SIG-M5 (cell line): ENCODE measurements at regions not wholly inside any gene's neighbourhood (a gene's known extent, or its start where the extent isn't known, plus 50 kb on each side); places are given as distances from the start of the nearest gene placed in this dataset.
"Not testable (repeated sequence)": the region's sequence is repeated elsewhere in the genome, so short reads cannot be mapped to it uniquely, and the experiment has no call there.

Source experiments
- DNase-seq: peaks from one replicate; lab custom pipeline; 2025; lab: John Stamatoyannopoulos, UW

- DNase-seq: no peak
Measured at GRCh38 chr5:32534041-32534440, 51.3 kb upstream of the SUB1 start.

- no peak for DNase-seq
Measured at GRCh38 chr5:32531885-32532520, 53.4 kb upstream of the SUB1 start.

GRCh38 chr5:32527321-32527720 lies 58.0 kb upstream of the SUB1 start:
- not testable (repeated sequence) for DNase-seq

- DNase-seq: no peak
Measured at GRCh38 chr5:32526810-32527209, 58.5 kb upstream of the SUB1 start.

DNA sequence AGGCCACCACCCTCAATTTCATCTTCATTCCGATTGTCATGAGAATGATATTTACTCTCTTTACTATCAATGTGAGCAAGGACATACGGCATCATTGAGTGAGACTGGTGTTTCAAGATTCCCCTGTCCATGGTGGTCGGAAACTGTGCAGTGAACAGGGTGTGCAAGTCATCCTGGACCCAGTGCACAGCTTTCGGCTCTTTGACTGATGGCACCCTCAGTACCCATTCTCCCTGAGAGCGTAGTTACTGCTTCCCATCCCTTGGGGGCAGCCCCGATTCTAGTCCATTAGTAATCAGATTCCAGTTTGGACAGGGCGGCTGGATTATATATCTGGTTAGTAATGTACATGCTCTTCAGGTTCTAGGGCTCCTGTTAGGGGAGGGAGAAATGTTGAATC lies 61.7 kb upstream of the SUB1 start:
- no peak for DNase-seq

DNA sequence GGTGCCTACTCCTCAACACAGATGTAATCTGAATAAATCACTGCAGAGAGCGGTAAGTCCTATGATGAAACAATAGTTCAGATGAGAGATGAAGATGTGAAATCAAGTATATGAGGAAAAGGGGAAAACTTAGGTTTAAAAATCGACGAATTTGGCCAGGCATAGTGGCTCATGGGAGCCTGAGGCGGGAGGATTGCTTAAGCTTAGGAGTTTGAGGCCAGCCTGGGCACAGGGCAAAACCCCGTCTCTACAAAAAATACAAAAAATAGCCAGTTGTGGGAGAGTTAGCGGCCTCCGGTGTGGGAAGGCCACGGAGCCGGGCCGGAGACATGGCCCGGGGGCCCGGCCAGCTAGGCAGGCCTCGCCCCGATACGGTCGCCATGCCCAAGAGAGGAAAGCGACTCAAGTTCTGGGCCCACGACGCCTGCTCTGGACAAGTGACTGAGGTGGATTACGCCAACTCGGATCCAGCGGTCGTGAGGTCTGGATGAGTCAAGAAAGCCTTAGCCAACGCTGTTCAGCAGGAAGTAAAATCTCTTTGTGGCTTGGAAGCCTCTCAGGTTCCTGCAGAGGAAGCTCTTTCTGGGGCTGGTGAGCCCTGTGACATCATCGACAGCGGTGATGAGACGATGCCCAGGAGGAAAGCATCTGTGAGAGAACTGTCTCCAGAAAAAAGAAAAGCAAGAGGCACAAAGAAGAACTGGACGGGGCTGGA lies 62.8 kb upstream of the SUB1 start:
- DNase-seq: peak; percentile 92

DNA sequence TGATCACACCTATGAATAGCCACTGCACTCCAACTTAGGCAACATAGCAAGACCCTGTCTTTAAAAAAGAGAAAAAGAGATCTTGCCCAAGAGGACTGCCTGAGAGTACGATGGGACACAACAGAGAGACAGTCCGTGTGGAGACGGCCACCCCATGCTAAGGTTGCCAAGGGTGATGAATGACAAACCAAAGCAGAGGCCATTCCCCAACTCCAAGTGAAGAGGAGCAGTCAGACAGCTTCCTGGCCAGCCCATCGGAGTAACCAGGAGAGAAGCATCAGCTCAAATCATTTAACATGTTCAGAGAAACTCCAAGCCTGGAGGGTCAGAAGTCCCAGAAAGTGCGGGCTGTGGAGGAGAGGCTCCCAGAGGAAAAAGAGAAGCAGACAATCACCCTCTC lies 63.9 kb upstream of the SUB1 start:
- no peak for DNase-seq

GRCh38 chr5:32520972-32521371 lies 64.4 kb upstream of the SUB1 start:
- DNase-seq: no peak

DNA sequence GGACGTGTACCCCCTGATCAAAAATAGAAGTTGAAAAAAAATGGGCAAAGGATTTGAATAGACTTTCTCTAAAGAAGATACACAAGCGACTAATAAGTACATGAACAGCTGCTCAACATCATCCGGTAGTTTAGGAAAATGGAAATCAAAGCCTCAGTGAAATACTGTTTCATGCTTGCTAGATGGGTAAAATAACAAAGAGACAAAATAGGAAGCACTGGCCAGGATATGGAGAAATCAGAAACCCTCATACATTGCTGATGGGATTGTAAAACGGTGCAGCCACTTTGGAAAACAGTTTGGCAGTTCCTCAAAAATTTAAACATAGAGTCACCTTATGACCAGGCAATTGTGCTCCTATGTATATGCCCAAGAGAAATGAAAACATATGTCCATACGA lies 65.0 kb upstream of the SUB1 start:
- DNase-seq: no peak

GRCh38 chr5:32519508-32519907 lies 65.8 kb upstream of the SUB1 start:
- no peak for DNase-seq

- no peak for DNase-seq
Measured at GRCh38 chr5:32514806-32515205, 70.3 kb upstream of the ZFR start.

DNA sequence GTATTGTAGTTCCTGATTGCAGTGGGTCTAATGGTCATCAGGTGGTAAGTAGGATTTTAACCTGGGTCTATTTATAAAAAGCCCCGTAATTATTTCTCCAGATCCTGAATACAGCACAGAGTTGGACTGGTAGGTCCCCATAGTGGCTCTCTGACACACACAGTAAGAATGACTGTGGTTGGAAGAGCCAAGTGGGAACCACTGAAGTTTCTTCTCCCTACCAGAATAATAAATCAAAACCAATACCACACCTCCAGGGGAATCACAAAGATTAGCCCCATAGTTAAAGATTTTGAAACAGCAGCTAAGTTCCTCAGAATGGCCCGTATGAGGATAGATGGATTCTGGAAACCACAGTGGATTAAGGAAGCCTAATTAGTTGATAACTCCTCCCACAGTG lies 68.4 kb upstream of the ZFR start:
- DNase-seq: no peak

DNA sequence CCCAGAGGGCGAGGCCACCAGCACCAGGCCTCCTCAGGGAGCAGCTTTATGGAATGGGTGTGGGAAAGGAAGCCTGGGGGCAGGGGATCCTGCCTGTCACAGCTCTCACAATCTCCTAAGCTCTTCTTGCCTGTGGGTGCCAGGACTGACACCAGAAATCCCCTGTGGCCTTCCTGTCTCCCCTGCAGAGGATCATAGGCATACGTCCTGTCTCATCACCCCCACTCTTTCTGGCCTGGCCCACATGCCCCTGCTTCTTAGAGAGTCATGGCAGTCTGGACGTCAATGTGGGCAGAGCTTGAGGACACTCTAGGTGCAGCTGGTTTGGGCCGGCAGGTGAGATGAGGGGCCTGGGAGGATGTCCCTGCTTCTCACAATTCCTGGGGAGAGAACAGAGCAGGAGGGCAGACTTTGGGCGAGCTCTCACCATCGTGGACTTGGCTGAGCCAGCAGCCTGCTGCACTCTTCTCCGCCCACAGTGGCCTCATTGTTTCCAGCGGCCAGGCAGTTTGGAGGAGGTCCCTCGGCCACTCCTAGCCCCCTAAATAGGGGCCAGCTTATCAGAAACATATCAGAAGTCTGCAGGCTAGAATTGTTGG lies 67.3 kb upstream of the ZFR start:
- DNase-seq: no peak

DNA sequence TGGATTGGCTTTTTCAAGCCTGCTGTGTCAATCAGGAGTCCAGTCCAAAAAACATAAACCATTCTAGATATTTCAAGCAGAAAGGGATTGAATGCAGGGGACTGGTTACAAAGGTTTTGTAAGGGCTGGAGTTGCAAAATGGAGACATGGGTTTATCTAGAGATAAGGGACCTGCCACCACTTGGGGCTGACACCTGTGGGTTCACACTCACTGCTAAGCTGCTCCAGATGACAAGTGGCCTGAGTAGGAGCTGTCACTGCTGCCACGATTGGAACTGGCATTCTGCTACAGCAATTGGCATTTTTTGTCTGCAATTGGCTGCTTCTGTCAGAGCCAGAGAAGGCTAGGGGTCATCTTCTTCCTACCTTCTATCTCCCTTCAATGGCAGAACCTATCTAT lies 66.3 kb upstream of the ZFR start:
- no peak for DNase-seq

GRCh38 chr5:32508806-32509805 lies 64.6 kb upstream of the ZFR start:
- peak; percentile 45 for DNase-seq

GRCh38 chr5:32507738-32508434 lies 63.3 kb upstream of the ZFR start:
- no peak for DNase-seq

- no peak for DNase-seq
Measured at GRCh38 chr5:32506799-32507198, 62.3 kb upstream of the ZFR start.

DNA sequence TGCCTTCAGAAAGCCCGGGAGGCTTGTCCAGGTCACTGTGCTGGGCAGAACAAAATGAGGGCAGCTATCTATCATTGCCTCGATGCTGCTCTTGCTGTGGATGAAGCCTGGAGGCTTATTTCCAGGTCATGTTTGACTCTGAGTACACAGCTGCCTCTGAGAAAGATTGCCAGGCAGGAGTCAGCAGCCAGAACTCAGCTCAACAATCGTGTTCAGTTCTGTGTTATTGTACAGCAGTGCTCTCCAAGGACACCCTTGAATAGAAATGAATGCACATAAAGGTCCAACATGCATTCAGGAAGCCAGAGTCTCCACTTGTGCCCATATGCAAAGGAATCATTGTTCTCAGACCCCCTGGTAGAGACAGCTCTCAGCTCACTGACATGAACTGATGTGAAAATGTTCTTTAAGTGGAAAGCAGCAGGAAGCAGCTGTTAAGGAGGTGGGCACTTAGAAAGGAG lies 61.7 kb upstream of the ZFR start:
- no peak for DNase-seq

GRCh38 chr5:32505756-32506155 lies 61.2 kb upstream of the ZFR start:
- DNase-seq: no peak

- no peak for DNase-seq
Measured at GRCh38 chr5:32504989-32505596, 60.6 kb upstream of the ZFR start.

DNA sequence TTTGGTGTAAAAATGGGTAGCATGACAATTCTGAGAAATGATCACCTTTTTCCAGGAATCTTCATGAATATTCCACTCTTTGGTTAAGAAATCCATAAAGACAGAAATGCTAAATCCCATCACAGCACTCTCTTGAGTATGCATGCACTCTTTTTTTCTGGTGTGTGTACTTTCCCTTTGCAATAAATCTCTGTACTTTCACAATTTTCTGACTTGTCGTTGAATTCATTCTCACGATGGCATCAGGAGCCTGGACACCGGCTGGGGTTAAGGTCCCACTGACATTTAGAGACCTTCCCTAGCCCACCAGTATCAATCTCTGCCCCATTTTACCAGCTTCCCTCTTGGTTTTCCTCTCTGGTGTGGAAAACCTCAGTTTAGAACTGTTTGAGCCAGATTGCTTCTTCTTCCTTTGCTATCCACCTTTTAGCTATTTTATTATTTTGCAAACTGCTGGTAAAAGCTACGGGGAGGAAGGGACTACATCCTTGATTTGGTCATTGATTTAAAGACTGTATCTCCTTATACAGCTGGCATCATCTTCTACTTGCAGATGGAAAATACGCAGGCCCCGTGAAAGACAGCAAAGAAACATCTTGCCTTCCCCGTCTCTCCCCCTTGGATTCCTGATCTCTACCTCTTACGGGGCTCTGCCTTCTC lies 59.9 kb upstream of the ZFR start:
- DNase-seq: no peak
